GM21619 (cell line): ENCODE measurements at regions not wholly inside any gene's neighbourhood (a gene's known extent, or its start where the extent isn't known, plus 50 kb on each side); places are given as distances from the start of the nearest gene placed in this dataset.
"Not testable (repeated sequence)": the region's sequence is repeated elsewhere in the genome, so short reads cannot be mapped to it uniquely, and the experiment has no call there.

Experiments used
- ATAC-seq: cut with Tn5 transposase; IDR thresholded peaks from one replicate; pipeline ENCODE4 v1.9.1; 2021; ENCODE audit not compliant: unreplicated experiment

DNA sequence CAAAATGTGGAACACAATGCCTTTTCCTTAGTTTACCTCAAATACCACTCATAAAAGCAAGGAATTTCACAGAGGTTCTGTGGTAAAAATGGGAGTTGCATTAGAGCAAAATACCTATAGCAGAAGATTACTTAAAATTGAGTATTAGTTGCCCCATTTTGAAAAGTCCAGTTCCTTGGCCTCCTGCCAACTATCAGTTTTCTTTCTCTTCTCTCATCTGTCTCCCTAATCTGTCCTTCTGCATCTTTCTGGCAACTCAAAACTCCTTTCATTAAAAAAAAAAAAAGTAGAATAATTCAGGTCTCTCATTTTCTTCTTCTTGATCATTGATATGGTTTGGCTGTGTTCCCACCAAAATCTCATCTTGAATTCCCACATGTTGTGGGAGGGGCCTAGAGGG is 127.3 kb downstream of the ATP23 start:
- ATAC-seq = no peak

GRCh38 chr12:58069268-58069963 is 128.0 kb downstream of the ATP23 start:
- no peak for ATAC-seq

DNA sequence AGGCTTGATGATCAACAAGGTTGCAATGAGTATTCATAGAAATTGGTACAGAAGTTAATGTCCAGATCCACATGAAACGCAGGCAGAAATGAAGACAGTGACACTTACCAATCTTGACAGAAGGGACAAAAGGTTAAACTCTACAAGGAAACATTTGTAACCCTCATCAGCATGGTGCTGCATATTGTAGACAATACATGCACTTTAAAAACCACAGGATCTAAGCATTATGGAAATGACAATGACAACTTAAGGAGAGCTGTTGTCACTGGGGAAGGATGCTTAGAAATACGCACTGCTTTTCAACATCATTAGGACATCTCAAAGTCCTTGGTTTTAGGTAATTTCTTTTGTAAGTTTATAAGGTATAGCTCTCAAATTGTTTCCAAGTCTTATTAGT is 130.6 kb downstream of the ATP23 start:
- no peak for ATAC-seq

- ATAC-seq = no peak
Observed at GRCh38 chr12:58074259-58074658, 132.9 kb downstream of the ATP23 start.

GRCh38 chr12:58079806-58080205 is 138.4 kb downstream of the ATP23 start:
- no peak for ATAC-seq

DNA sequence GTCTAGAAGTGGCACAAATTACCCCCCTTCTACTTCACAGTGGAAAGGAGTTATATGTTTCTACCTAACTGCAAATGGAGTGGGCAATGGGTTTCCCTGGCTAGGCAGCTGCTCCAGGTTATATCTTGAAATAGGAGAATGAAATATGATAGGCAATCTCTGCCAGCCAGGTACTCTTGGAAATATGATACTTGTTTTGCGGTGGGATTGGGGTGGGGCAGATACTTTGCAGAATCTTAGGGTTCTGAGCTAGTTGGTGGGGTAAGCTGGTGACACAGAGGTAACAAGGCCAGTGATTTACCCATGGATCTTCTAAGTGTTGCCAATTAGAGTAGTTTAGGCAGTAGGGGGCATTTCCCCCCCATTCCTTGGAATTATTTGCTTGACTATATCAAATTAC is 140.1 kb downstream of the ATP23 start:
- no peak for ATAC-seq

GRCh38 chr12:58082996-58083395 is 141.6 kb downstream of the ATP23 start:
- no peak for ATAC-seq

GRCh38 chr12:58086006-58086405 is 144.6 kb downstream of the ATP23 start:
- ATAC-seq = no peak

DNA sequence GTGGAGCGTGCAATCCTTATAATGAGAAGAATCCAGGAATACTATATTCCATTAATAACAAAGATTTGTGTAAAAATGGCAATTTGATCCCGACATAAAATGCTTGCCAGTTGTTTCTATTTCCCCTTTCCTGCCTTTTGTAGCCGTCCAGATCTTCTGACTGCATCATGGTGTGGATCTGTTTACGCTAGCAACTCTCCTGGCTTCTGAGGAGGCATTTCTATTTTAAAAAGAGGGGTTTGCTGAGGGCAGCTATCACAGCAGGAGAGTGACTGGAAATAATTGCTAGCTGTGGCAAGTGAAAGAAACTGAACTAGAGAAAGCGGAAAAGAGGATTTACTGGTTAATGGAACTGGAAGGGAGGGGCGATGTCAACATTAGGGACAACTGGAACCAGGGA is 145.6 kb downstream of the ATP23 start:
- ATAC-seq = no peak

- ATAC-seq = no peak
Observed at GRCh38 chr12:58087423-58088127, 146.2 kb downstream of the ATP23 start.

DNA sequence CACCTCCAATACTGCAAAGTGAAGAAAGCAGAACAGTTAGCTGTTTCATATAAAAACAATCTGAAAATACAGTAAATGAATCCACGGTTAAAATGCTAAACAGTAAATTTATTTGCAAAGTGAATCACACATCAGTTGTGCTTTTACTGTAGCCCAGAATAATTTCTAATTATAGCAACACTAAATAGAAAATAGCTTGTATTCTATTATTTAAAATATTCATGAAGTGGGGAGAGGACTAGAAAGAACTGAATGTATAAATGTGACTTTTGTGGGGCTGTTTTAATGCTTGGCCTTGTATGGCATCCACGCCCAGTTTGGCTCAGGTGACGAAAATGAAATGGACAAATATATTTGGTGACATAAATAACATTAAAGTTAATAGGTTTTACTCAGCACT is 148.2 kb downstream of the ATP23 start:
- ATAC-seq = no peak

DNA sequence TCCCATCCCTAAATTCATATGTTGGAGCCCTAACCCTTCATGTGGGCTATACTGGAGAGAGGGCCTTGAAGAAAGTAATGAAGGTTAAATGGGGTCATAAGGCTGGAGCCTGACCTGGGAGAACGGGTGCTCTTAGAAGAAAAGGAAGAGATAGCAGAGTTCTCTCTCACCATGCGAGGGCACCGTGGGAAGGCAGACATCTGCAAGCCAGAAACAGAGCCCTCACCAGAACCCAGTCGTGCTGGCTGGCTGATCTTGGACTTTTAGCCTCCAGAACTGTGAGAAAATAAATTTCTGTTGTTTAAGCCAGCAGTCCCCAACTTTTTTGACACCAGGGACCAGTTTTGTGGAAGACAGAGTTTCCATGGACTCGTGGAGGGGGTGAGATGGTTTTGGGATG is 149.3 kb downstream of the ATP23 start:
- no peak for ATAC-seq

- ATAC-seq = no peak
Observed at GRCh38 chr12:58095002-58095401, 153.6 kb downstream of the ATP23 start.

- no peak for ATAC-seq
Observed at GRCh38 chr12:58097741-58098140, 156.4 kb downstream of the ATP23 start.

DNA sequence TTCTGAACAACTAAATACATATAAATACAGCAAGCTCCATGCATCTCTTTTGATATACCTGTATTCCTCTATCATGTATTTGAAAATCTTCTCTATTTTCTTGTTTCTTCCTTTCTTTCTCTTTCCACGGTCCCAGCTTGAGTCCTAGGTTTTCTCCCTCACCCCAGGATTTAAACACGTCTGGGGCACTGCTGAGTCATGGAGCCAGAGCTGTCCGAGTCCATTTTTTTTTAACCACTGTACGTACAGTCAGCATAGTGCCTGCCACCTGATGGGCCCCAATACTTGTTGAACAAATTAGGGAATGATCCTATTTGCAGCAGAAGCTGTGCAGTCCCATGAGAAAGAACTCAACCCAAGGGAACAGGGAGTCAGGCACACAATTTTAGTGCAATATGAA is 158.1 kb downstream of the ATP23 start:
- ATAC-seq = no peak

- ATAC-seq = no peak
Observed at GRCh38 chr12:58104351-58104755, 163.0 kb downstream of the ATP23 start.

GRCh38 chr12:58105225-58106119 is 164.1 kb downstream of the ATP23 start:
- ATAC-seq = no peak

- no peak for ATAC-seq
Observed at GRCh38 chr12:58106195-58106594, 164.8 kb downstream of the ATP23 start.

- no peak for ATAC-seq
Observed at GRCh38 chr12:58117201-58117600, 175.8 kb downstream of the ATP23 start.

GRCh38 chr12:58117667-58118066 is 176.3 kb downstream of the ATP23 start:
- ATAC-seq = no peak

- not testable (repeated sequence) for ATAC-seq
Observed at GRCh38 chr12:58125761-58126160, 184.4 kb downstream of the ATP23 start.
